ENCODE measurements at regions not wholly inside any gene's neighbourhood (a gene's known extent, or its start where the extent isn't known, plus 50 kb on each side); places are given as distances from the start of the nearest gene placed in this dataset.

DNA sequence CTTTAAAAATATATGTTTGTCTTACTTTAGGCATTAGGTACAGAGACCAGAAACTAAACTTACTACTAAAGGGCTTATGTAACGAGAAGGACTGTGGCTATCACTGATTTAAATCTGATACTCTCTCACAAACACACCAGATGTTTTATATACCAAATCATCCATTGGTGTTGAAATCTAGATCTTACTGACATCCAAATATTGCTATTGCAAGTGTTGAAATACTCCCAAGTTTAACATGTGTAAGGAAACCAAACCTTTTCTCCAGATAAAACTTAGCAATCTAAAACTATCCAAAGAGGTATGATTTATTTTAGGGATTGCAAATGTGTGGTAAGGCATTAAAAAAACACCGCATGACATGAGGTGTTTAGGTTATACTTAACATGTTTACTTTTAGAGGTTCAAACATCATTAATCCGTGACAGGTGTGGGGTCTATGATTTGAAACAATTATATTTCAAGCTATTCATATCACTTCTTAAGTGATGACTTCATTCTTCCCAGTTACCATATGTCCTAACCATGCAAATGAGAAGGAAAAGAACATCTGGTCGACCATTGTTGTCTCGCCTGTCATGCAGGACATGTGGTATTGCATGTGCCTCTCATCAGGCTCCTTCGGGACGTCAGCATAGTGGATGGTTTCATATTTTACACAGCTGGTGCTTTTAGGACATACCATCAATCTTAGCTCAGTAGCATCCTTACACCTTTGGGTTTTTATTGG, 168.3 kb upstream of the SPACA1 start:
- TF ChIP-seq POLR2A (IDR thresholded peaks at IDR 0.05; ENCODE audit: low read depth, low read length), result no peak
- FAIRE-seq, result no peak
- DNase-seq (ENCODE audit: insufficient read length, low spot score), result no peak

DNA sequence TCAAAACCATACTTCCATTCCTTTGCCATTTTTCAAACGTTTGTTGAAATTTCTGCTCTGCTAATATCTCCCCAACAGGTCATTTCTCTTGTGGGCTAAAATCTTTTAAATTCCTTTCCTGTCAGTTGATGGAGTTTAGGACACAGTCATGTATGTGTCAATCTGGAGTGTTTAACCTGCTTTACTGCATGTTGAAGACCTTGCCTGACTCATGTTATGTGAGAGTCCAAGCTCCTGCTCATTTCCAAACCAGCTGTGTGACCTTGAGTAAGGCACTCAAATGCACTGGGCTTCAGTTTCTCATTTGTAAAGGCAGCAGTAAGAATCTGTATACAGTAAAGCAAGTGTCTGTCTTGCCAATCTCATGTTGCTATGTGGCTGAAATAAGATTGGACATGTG, 171.9 kb upstream of the SPACA1 start:
- FAIRE-seq, result no peak
- no peak for TF ChIP-seq POLR2A (IDR thresholded peaks at IDR 0.05; ENCODE audit: low read depth, low read length)
- no peak for DNase-seq (ENCODE audit: insufficient read length, low spot score)

DNA sequence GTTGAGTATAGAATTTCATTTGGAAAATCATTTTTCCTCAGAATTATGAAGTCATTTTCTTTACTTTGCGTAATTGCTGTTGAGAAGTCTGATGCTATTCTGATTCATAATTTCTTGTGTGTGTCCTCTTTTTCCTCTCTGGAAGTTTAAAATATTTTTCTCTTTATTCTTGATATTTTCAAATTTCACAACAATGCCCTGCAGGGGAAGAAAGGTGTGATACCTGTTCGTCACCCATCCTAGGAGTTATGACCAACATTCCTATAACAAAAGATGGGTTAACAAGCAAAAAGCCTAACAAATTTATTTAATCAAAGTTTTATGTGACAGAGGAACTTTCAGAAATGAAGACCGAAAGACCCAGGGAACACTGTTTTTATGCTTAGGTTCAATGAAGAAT, 171.5 kb upstream of the AKIRIN2 start:
- TF ChIP-seq POLR2A (IDR thresholded peaks at IDR 0.05; ENCODE audit: low read depth, low read length), result no peak
- FAIRE-seq (no peak), DNase-seq (ENCODE audit: insufficient read length, low spot score) (no peak)

DNA sequence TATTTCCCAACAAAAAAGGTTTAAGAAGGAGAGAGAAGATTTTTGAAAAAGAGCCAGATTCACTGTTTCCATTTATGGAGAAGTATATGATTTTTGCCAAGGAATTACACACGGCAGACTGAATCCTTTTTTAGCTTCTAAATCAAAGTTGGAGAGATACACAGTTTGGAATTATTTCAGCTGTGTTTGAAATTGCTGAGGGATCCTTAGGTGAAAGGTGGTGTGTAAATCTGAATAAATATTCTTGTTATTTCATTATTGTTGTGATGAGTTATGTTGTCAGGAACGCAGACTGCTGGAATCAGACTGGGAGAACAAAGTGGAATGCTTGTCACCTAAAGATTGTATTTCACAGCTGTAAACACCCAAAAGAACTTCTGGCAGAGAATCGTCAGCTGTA, 168.5 kb upstream of the AKIRIN2 start:
- no peak for TF ChIP-seq POLR2A (IDR thresholded peaks at IDR 0.05; ENCODE audit: low read depth, low read length)
- DNase-seq (ENCODE audit: insufficient read length, low spot score), result no peak
- FAIRE-seq, result no peak

DNA sequence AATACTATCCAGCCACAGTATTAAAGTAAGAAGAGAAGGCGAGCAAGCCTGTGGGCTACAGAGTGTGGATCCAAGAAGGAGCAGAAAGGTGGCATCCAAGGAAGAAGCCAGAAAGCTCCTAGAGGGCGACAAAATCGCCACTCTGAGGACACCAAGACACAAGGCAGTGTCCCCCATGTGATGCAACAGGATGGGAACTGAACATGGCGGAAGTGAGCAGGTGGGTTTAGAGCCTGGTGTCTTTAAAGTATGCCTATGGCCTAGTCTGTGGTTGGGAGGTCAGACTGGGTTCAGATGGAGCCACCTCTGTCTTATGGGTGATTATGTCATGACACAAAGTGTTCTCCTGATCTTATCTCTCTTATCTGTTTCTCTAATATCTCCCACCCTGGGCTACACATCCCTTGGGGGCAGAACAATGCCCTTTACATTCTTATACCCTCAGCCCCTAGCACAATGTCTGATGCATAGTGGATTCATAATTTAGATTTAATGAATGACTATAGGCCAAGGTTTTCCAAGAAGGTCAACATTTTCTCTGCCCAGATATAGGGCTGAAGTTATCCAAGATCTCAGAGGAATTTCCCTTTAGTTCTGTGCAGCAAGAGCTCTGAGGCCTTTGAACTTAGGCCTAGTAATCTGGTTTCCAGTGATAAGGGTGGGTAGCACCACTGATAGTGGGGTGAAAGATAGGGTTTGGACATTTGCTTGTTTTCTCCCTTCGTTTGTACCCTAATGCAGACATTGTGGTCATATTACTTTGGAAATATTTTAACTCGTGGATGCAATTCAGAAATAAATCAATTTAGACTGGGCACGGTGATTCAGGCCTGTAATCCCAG, 167.3 kb upstream of the AKIRIN2 start:
- FAIRE-seq (no peak), DNase-seq (ENCODE audit: insufficient read length, low spot score) (no peak)

DNA sequence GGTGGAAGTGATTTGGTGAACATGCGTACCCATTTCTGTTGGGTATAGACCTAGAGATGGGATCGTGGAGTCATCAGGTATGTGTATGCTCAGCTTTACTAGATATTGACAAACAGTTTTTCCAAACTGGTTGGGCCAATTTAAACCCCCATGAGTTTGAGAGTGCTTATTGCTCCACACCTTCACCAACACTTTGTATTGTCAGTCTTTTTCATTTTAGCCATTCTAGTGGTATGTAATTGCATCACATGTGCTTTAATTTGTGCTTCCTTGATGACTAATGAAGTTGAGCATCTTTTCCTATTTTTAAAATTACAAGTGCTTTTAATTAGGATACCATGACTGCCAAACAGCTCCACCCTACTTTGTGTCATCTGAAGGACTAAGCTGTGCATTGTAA, 158.9 kb upstream of the AKIRIN2 start:
- DNase-seq (ENCODE audit: insufficient read length, low spot score) (no peak), FAIRE-seq (no peak)
- no peak for TF ChIP-seq POLR2A (IDR thresholded peaks at IDR 0.05; ENCODE audit: low read depth, low read length)

More for the DNA sequence above, 167.3 kb upstream of the AKIRIN2 start:
- TF ChIP-seq POLR2A (IDR thresholded peaks at IDR 0.05; ENCODE audit: low read depth, low read length), result no peak

DNA sequence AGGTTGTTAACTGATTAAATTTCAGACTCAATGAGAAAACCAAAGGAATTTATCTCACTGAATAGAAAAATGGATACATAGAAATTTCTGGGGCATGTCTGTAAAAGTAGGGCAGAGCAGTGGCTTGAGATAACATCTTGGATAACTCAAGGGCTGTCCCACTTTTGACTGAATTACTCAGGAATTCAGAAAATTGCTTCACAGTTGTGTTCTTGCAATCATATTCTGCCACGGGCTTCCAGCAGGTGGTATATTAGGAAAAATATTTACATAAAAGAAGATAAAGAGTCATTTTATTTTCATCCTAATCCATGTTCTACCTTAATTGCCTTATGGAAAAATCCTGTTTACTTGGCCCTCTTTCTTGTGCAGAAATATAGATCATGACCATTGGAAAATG, 156.4 kb upstream of the AKIRIN2 start:
- FAIRE-seq, result no peak
- TF ChIP-seq POLR2A (IDR thresholded peaks at IDR 0.05; ENCODE audit: low read depth, low read length), result no peak

DNA sequence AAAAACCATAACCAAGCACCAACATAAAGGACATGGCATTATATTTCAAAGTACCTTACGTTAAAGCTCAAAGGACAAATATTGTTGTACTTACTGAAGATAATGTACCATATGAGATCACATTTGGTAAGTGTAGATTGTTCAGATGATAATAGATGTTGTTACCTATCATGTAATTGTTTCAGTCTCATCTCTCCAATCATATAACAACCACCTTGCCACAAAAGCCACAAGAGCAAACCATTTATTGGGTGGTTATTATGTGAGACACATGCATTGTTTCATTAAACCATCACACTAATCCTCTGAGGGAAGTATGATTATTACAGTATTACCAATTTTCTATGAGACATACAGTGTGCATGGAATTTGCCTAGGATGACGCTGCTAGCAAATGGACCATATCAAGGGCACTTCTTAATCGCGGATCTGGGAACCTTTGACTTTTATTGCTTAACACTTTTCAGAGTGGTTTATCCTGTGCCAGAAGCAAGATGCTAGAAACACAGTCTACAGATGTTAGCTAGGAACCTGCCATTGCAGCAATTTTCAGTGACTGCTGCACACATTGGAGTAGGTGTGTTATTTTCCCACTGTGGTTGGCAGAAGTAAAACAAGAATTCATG, 149.8 kb upstream of the AKIRIN2 start:
- no peak for DNase-seq (ENCODE audit: insufficient read length, low spot score)
- no peak for FAIRE-seq
- no peak for TF ChIP-seq POLR2A (IDR thresholded peaks at IDR 0.05; ENCODE audit: low read depth, low read length)

More for the DNA sequence above, 156.4 kb upstream of the AKIRIN2 start:
- no peak for DNase-seq (ENCODE audit: insufficient read length, low spot score)

DNA sequence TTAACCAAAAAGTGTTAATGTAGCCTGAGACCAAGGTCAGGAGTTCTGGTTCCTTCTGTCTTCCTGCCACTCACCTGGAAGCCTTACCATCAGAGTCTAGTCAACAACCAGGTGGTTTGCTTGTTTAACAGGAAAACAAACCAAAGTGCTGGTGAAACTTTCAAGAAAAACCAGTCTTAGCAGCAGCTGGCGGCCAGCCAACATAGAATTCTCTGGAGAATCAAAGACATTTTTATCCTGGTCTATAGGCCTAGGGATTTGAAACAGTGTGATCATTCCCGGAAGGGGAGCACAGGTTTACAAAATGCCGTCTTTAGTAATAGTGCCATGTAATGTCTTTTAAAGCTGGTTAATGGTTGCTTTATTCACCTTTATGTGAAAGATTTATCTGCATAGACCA, 146.6 kb upstream of the AKIRIN2 start:
- no peak for DNase-seq (ENCODE audit: insufficient read length, low spot score)
- no peak for FAIRE-seq
- TF ChIP-seq POLR2A (IDR thresholded peaks at IDR 0.05; ENCODE audit: low read depth, low read length), result no peak

DNA sequence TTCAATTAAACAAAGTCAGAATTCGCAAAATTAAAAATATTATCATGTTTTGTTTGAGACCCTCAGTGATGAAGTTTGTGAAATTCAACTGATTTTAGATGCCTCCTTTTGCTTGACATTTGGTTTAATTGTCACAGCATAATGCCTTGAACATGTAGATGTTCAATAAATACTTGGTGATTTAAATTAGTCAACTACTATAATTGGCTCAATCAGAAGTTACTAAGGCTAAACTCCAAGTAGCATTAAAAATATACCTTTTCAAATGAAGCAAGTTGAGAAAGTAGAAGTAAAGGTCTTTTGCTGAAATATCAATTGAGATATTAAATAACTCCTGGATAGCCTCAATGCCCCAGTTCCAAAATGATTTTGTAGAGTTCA, 145.8 kb upstream of the AKIRIN2 start:
- TF ChIP-seq POLR2A (IDR thresholded peaks at IDR 0.05; ENCODE audit: low read depth, low read length), result no peak
- DNase-seq (ENCODE audit: insufficient read length, low spot score) (no peak), FAIRE-seq (no peak)

DNA sequence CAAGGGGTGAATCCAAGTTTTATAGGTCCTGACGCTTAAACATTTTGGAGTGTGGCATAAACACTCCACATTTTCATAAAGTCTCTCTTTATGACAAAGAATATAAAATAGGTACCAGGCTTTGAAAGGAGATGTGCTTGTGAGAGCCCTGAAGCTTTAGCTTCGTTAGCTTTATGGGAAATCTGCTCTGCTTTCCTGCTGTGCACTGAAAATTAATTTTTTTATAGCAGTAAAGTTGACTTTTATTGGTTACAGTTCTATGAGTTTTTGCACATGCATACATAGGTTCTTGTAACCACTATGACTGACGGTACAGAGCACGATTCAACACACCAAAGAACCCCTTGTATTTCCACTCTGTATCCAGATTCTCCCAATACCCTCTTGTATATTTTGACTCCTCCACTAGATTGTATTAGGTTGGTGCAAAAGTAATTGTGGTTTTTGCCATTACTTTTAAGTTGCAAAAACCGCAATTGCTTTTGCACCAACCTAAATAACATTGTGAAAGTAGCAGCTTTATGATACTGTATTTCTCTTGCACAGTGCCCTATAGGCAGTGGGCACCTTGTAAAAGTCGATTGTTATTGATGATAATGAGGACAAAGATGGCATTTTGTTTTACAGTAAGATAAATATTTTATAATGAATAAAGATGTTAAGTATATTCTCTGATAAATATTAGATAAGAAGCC, 145.2 kb upstream of the AKIRIN2 start:
- no peak for DNase-seq (ENCODE audit: insufficient read length, low spot score)
- FAIRE-seq, result no peak
- TF ChIP-seq POLR2A (IDR thresholded peaks at IDR 0.05; ENCODE audit: low read depth, low read length), result no peak

DNA sequence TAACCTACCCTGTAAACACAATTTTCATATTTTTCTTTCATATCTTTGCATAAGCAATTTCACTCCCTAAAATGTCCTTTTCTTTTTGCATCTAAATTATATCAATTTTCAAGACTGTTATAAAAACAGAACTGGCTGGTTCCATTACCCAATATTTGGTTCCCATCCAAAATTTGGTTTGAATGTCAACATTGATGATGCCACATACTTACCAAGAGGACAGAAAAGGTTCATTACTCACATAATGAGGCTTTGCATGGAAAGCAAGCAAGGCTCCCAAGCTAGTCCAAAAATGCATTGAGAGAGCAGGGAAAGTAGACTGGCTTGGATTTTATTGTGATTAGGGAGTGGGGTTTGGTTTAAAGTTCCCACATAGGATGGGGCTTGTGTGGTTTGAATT, 144.4 kb upstream of the AKIRIN2 start:
- DNase-seq (ENCODE audit: insufficient read length, low spot score) (no peak), FAIRE-seq (no peak)
- TF ChIP-seq POLR2A (IDR thresholded peaks at IDR 0.05; ENCODE audit: low read depth, low read length), result no peak

DNA sequence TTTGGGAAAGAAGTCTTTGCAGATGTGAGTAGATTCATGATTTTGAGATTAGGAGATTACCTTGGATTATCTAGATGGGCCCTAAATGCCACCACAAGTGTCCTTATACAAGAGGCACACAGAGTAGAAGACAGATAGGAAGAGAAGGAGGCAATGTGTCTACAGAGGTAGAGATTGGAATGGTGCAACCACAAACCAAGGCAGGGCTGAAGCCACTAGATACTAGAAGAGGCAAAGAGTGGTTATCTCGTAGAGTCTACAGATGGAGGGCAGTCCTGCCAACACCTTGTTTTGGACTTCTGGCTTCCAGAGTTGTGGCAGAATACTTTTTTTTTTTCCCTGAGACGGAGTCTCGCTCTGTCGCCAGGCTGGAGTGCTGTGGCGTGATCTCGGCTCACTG, 138.3 kb upstream of the AKIRIN2 start:
- DNase-seq (ENCODE audit: insufficient read length, low spot score) (no peak), FAIRE-seq (no peak)
- no peak for TF ChIP-seq POLR2A (IDR thresholded peaks at IDR 0.05; ENCODE audit: low read depth, low read length)

DNA sequence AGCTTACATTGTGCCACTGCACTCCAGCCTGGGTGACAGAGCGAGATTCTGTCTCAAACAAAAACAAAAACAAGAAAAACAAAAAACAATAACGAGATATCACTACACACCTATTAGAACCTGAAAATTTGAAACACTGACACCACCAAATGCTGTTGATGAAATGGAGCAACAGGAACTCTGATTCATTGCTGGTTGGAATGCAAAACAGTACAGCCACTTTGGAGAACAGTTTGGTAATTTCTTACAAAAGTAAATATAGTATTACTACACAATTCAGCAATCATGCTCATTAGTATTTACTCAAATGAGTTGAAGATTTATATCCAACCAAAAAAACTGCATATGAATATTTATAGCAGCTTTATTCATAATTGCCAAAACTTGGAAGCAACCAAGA, 135.8 kb upstream of the AKIRIN2 start:
- no peak for FAIRE-seq
- DNase-seq (ENCODE audit: insufficient read length, low spot score), result no peak
- no peak for TF ChIP-seq POLR2A (IDR thresholded peaks at IDR 0.05; ENCODE audit: low read depth, low read length)

Data from H54 (cell line).